ENCODE measurements at regions not wholly inside any gene's neighbourhood (a gene's known extent, or its start where the extent isn't known, plus 50 kb on each side); places are given as distances from the start of the nearest gene placed in this dataset.

GRCh38 chr17:72386619-72387237 lies 265.9 kb downstream of the SOX9 start:
- ATAC-seq (no peak), DNase-seq (no peak)
- Histone ChIP-seq H3K4me1 (no peaks in the 10 kb centered on the region), H3K9me3 (no peaks in the 10 kb centered on the region), H3K36me3 (no peaks in the 10 kb centered on the region), H3K27ac (no peak overlapping the region), H3K27me3 (no peaks in the 10 kb centered on the region), H3K4me3 (no peak overlapping the region)
- TF ChIP-seq CTCF (IDR thresholded peaks at IDR 0.05): no peak
- intact Hi-C loops (cut with DNase I): no loop called here

- ATAC-seq (no peak), DNase-seq (no peak)
- Histone ChIP-seq H3K27ac (no peak overlapping the region), H3K9me3 (no peaks in the 10 kb centered on the region), H3K27me3 (no peaks in the 10 kb centered on the region), H3K4me1 (no peaks in the 10 kb centered on the region), H3K4me3 (no peak overlapping the region), H3K36me3 (no peaks in the 10 kb centered on the region)
- intact Hi-C loops (cut with DNase I): no loop called here
- no peak for TF ChIP-seq CTCF (IDR thresholded peaks at IDR 0.05)
Observed at GRCh38 chr17:72387487-72387886, 266.7 kb downstream of the SOX9 start.

GRCh38 chr17:72387969-72388368 lies 267.1 kb downstream of the SOX9 start:
- Histone ChIP-seq H3K9me3 (no peaks in the 10 kb centered on the region), H3K27me3 (no peaks in the 10 kb centered on the region), H3K36me3 (no peaks in the 10 kb centered on the region), H3K4me1 (no peaks in the 10 kb centered on the region), H3K27ac (no peak overlapping the region), H3K4me3 (no peak overlapping the region)
- intact Hi-C loops (cut with DNase I): no loop called here
- no peak for TF ChIP-seq CTCF (IDR thresholded peaks at IDR 0.05)
- no peak for DNase-seq
- no peak for ATAC-seq

GRCh38 chr17:72388765-72389473 lies 268.1 kb downstream of the SOX9 start:
- TF ChIP-seq CTCF (IDR thresholded peaks at IDR 0.05): no peak
- Histone ChIP-seq H3K27ac (no peak overlapping the region), H3K4me1 (no peaks in the 10 kb centered on the region), H3K36me3 (no peaks in the 10 kb centered on the region), H3K9me3 (no peaks in the 10 kb centered on the region), H3K4me3 (no peak overlapping the region), H3K27me3 (no peaks in the 10 kb centered on the region)
- ATAC-seq: no peak
- intact Hi-C loops (cut with DNase I): no loop called here
- no peak for DNase-seq

- Histone ChIP-seq H3K36me3 (no peaks in the 10 kb centered on the region), H3K9me3 (no peaks in the 10 kb centered on the region), H3K4me1 (peaks cover 3% of the 10 kb centered on the region), H3K27ac (no peak overlapping the region), H3K27me3 (no peaks in the 10 kb centered on the region), H3K4me3 (no peak overlapping the region)
- ATAC-seq (no peak), DNase-seq (no peak)
- no peak for TF ChIP-seq CTCF (IDR thresholded peaks at IDR 0.05)
- intact Hi-C loops (cut with DNase I): no loop called here
Observed at GRCh38 chr17:72390675-72391508, 270.1 kb downstream of the SOX9 start.
